NCI-H146 treated with DMSO at 0.1 percent for 48 hours (cell line): ENCODE measurements at regions not wholly inside any gene's neighbourhood (a gene's known extent, or its start where the extent isn't known, plus 50 kb on each side); places are given as distances from the start of the nearest gene placed in this dataset.

Source experiments
- DNase-seq: peaks from one replicate; lab custom pipeline; 2025; ENCODE audit not compliant: unreplicated experiment; lab: John Stamatoyannopoulos, UW

DNA sequence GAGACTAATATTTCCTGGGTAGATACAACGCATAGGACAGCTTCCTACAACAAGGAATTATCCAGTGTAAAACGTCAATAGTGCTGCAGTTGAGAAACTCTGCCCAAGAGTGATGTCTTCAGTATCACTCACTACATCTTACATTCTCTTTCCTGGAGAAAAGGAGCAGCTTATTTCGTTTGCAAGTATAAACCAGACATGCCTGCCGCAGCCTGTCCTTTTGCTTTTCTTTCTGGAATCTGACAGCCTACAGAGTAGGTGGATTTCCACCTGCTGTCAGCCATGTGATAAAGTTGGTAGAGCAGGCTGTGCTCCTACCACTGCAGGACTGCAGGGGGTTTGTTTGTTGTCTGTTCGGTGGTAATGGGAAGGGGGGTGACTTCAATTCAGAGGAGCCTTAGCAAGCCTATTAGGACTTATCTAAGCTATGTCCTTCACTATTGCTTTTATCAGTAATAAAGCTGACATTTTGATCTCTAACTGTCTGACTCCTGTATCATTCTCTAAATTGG, 439.1 kb downstream of the GRB14 start:
- DNase-seq, result no peak

DNA sequence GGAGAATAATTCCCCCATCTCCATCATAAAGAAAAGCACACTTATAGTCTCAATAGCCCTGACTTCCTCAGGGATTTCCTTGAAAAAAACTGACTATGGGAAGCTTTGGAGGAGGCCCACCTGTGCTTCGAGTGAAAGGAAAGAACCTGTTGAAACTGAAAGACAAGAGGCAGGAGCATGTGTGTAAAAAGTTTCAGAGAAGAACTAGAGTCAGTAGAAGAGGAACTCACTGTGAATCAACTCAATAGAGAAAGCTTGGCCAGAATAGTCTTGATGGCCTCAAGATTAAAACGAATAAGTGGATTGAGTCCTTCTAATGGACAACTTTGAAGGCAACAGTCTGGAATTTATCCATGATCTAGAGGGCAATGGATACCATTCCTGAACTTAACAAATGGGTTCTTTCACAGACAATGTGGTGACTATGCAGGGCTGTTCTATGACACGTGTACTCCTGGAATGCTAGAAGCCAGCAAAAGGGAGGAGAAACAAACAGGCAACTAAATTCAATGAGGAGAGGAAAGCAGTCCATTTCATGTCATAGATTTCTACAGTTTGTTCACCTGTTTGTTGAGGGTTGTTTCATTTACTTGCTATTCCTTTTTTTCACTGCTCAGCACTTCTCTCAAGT, 442.3 kb downstream of the GRB14 start:
- DNase-seq, result no peak

DNA sequence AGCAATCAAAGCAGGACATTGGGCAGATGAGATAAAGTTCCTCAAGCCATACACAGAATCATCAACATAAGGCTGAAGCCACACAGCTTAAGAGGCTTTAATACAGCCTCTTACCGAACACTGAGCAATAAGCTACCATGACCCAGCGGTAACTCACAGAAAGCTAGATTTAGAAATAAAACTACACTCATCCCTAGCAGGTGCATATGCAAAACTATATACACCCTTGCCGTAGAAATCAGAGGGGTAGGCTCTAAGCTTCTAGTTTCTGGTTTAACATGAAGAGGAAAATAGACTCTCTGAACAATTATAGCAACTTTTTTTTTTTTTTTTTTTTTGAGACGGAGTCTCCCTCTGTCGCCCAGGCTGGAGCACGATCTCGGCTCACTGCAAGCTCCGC, 428.8 kb upstream of the FIGN start:
- DNase-seq, result no peak

DNA sequence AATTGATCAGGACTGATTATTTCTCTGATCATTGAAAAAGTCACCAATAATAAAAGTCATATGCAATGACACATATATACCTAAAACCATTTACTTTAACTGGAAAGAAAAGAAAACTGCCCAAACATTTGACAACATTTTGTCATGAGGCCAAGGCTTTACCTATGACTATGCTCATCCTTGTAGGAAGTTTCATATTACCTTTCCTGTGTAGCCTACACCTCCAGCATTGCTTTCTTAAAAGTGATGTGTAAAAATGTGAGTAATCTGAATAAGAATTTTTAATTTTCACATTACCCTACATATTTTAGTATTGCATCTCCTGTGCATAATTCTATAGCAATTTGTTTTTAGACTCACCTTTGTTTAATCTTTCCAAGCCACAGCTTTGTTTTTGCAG, 419.8 kb upstream of the FIGN start:
- DNase-seq, result no peak

DNA sequence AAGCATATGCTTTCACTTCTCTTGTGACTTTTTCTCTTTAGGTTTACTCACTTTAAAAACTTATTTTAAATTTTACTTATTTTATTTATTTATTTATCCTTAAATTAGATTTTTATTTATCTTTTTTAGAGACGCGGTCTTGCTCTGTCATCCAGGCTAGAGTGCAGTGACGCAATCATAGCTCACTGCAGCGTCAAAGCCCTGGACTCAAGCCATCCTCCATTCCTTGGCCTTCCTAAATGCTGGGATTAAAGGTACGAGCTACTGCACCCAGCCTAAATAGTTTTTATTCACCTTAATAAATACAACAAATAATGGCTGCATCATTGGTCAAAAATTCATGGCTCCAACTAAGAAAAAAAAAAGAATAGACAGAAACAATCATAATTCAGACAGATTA, 415.7 kb upstream of the FIGN start:
- DNase-seq, result no peak

DNA sequence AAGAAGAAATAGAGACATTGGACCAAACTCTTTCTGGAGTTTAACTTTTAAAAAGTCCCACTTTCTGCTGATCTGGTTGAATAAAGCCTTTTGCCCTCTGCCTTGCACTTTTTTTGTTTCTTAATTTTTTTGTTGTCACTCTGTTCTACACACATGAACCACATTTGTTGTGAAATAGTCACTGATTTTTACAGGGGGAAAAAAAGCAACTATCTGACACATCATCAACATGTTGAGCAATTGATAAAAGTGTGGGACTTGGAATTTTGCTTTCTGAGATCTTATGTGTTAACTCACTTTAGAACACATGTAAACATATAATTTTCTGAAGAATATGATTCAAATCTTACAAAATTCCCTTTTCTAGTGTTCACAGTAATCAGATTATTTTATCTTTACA, 414.8 kb upstream of the FIGN start:
- no peak for DNase-seq

DNA sequence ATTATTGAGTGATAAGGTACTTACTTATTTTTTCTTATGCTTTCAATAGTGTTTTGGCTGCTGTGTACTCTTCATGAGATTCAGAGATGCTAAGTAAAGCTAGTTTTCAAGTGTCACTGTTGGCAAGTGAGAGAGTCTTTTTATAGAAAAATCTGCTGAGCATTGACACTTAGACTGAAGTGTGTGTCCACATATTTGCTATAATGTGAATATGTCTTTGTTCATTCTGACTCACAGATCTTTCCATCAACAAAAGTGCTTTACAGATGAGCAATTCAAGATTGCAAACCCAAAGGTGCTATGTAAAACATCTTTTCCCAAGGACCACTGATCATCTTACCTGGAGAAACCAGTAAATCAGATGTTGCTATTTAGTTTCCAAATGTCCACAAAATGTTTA, 410.6 kb upstream of the FIGN start:
- DNase-seq, result no peak

DNA sequence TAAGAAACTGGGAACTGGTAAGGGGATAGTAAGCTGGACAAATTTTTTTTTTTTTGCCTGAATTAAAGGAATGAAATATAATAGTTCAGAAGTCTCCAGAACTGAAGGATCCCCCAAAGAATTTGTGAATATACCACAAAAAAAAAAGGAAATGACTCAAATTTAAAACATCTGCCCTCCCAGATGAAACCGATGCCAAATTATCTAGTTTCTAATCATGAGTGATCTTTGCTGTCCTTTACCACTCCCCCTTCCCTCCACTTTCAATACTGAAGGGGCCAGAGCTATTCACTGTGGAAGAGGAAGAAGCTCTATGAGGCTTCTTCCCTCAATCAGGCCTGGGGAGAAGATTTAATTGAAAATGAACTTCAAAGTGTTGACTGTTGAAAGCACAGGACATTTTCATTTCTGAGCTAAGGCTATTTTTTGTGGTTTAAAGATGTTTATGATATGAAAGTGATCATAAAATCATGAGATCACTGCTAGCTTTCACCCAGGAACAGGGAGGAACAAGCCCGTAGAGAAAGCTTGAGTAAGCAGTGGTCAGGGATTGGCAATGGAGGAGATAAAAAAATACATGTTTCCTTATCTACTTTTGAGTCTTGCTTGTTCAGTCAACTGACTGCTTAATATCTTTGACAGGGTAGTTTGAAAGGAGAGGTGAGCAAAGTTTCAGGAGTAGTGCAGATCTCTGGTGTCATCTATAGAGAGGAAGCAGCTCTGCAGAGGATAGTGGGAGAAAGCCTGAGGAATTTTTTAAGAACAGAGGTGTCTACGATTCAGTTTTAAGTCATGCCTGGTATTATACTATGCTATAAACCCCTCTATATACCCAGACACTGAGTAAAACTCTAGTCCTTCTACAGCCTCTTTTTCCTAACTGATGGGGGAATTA, 409.5 kb upstream of the FIGN start:
- no peak for DNase-seq

DNA sequence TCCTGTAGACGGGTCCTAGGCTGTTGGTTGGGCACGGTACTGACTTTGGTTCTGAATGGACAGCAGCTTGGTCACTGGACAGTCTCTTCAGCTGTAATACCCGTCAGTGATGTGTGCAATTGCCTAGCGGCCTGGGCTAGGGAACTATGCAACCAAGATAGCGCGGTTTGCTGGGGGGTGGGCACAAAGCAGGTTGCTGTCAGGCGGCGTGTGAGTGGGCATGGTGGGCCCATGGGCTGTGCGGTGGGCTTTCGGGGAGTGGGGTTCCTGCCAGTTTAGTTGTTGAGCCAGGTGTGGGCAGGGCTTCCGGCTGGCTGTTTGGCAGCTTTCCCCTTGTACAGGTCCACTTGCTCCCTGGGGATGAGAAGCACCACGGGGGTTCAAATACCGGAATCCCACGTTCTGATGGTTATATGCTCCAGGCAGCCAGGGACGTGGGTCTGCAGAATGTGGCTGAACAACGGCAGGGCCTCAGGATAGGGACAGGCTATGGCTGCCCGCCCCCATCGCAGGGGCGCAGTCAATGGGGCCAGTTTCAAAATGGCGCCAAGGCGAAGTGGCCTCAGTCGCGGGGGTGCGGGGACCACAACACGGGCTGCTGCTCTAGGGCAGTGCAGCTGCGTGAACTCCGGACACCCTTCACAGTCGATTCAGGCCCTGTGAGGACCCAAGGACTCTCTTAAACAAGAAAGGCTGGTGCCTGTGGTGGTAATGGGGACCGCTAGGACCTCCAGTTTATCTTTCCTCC, 407.5 kb upstream of the FIGN start:
- no peak for DNase-seq

DNA sequence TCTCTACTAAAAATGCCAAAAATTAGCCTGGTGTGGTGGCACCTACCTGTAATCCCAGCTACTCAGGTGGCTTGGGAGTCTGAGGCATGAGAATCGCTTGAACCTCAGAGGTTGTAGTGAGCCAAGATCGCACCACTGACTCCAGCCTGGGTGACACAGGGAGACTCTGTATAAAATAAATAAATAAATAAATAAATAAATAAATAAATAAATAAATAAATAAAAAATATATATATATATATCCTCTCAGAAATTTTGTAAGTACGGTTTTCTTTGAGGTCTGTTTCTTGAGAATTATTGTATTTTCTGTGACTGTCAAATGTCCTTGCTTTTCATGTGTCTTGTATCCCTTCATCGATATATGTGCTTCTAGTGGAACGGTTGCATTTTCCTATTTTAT, 406.9 kb upstream of the FIGN start:
- no peak for DNase-seq

DNA sequence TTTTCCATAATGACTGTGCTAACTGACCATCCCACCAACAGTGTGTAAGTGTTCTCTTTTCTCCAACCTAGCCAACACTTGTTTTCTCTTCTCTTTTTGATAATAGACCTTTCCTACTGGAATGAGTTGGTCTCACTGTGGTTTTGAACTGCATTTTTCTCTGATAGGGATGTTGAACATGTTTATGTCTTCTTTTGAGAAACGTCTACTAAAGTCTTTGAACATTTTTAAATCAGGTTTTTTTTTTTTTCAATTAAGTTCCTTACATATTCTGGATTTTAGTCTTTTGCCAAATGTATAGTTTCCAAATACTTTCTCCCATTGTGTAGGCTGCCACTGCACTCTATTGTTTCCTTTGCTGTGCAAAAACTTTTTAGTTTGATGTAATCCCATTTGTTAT, 405.5 kb upstream of the FIGN start:
- DNase-seq, result no peak

DNA sequence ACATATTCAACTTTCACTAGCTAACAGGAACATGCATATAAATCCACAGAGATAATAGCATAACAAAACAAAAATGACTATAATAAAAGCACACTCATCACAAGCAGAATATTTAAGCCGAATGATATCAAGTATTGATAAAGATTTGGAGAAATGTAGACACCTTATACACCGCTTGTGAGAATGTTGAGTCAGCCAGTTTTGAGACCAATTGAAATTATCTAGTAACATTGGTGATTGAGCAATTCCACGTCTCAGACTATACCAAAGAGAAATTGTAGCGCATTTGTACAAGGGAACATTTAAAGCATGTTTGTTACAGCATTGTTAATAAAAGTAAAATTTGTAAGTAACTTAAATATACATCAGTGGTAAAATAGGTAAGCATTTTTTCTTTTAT, 402.9 kb upstream of the FIGN start:
- DNase-seq, result no peak

DNA sequence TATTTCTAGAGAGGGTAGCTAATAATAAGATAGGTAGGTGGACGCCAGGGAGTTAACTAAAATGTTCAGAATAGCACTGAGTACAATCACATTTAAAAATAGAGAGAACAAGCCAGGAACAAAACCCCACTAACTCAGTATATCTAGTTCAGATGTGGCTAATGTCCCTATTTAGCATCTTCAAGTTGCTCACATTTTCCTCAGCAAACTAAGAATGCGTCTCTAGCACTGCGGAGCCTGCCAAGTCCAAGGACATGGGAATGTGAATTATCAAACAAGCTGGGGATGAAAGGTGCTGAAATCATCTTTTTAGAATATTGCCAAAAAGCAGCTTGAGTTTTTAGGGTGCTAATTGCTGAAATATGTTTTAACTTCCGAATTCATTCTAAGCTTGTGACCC, 398.5 kb upstream of the FIGN start:
- DNase-seq, result no peak

DNA sequence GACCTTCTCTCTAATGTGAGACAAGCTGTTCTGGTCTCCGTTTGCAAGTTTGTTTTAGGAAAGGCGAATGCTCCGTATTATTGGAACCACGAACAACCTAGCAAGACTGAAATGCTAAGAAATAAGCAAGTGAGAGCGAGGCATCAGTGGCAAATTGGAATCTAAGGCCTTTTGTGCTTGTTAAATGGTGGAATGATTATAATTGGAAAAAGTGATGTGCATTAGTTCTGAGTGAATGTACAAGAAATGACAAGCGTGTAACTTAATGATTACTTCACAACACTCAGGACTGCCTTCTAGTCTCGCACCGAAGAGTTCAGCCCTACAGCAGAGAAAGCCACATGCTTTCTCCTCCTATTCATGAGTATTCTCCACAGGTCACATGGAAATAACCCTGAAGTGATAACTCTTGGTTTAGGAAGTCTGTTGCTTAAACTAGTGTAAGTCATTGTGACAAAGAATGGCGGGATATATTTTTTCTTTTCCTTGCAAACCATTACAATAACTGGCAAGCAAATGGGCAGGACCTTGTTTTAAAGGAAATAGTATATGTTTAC, 392.2 kb upstream of the FIGN start:
- no peak for DNase-seq

DNA sequence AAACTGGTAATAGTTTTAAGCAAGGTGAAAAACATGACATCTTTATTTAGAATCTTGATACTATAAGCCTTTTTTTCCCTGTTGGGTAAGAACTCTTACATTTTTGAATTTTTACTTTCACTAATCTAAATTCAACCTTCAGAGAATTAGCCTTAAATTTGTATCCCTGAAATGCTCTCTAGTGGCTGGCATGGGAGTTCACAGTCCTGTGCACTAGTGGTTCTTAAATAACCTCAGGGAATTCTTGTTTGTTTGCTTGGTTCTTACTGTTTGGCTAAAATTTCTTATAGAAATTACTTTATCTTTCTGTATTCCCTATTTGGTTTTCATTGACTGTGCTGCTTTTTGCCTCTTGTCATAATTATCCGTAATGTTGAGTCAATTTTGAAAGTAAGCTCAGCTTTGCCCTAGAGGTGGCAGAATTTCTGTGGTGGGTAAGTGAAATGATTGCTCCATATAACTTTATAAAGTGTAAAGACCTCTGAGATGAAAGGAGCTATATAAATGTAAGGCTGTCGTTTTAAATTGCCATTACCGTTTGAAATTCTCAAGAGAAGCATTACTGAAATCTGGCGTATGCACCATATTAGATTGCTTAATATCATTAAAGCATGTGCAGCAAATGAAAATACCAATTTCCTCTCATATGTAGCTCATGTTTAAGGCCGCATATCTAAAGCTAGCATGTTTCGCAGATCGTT, 391.3 kb upstream of the FIGN start:
- no peak for DNase-seq

DNA sequence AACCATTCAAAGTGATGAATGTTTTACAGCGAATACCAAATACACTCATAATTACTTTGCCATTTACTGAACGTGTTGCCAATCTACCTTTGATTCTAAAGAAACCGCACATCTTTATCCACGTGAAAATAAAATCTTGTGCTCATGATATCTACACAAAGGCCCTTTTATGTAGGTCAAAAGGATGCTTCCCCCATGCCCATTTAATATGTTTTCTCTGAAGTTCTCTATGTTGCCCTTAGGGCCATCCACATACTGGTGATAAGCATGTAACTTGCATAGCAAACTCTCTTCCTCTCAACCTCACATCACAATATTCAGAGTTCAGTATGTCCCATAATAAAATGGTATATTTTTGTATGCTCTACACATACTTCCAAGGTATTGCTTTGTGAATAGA, 380.0 kb upstream of the FIGN start:
- DNase-seq, result no peak

DNA sequence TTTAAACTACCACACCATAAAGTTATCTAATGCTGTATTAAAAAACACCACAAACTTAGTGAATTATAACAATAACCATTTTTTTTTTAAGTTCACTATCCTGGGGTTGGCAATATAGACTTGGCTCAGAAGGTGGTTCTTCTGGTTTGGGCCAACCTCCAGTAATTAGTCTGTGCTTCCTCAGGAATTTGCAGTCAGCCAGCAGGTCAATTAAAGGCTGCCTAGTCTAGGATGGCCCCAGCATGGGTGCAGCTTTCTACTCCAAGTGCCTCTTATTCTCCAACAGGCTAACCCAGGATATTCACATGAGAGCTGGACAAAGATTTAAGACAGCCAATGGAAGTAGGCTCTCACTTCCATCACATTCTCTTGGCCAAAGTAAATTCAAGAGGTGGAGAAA, 379.1 kb upstream of the FIGN start:
- DNase-seq, result no peak

DNA sequence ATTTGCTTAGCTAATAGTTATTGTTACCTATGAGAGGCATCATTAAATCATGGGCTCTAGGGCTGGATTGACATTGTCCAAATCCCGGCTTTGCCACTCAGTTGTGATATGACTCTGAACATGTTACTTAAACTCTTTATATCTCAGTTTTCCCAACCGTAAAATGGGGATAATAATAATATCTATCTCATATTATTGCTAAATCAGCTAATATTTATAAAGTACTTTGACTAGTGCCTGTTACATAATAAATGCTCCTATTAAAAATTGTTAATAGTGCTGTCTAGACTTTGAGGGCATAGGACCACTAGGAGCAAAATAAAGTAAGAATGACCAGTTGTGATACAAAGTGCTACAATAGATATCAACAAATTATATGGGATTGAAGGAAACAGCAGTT, 376.3 kb upstream of the FIGN start:
- DNase-seq, result no peak

DNA sequence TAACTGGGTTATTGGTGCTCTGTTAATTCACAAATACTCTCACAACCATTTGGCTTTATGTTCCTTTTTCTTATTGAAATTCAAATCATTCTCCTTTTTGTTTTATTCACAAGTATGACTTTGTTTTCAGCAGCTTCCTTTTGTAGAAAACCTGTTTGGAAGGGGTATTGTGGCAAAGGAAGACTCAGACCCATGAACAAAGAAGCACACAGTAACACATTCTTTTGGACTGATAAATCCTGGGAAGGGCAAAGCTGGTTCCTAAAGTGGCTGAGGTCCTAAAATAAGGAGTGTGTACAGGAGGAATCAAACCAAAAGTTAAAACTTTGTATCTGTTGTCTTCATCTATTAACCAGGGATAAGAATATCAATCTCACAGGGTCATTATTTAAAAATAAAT, 374.7 kb upstream of the FIGN start:
- DNase-seq, result no peak

DNA sequence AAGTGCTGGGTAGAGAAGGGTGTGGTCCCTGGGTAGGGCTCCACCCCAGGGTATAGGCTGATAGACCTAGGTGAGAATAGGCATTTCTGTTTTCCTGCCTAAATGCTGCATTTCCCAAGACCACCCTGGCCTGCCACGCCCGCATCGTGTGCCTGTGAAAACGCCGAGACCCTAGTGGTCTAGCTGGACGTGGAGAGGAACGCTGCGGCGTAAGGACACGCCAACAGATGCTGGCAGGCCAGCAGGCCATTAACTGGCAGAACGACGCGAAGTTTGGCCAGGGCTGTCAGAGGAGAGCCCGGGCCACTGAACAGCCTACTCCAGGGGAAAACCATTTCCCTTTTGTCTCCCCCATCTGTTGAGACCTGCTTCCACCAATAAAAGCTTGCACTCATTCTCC, 373.2 kb upstream of the FIGN start:
- DNase-seq, result no peak

DNA sequence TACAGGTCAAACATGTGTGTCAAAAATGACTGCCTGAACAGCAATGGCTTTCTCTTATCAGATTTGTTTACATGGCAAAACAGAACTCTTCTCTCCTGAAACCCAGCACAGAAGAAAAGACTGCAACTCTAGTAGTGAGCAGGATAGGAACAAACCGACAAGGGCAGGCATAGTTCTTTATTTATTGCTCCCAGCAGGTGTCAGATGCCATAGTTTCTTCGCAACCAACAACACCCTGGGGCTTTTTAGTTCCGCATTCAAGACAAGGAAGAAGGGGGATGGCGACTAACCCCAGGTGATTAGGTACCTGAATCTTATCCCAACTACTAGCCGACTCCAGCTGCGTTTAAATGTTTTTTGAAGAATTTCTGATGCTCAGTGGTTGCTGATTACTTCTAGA, 367.5 kb upstream of the FIGN start:
- DNase-seq, result no peak
